CD4-positive, alpha-beta T cell (primary cell): ENCODE measurements at regions not wholly inside any gene's neighbourhood (a gene's known extent, or its start where the extent isn't known, plus 50 kb on each side); places are given as distances from the start of the nearest gene placed in this dataset.

Experiments used
- ATAC-seq: fragments of 200-7000 bp; cut with Tn5 transposase; one replicate; pipeline ENCODE4 v1.10.0; 2022; ENCODE audit warnings: mild to moderate bottlenecking; ENCODE audit not compliant: poor library complexity
- CTCF ChIA-PET: fragments of 350-600 bp; sonication (Branson Sonifier 250); formaldehyde crosslinking; loops from one replicate; lab custom pipeline; 2021; ENCODE audit warnings: antibody characterized with exemption, inconsistent platforms; lab: Charles Lee
- POLR2A ChIA-PET: fragments of 350-600 bp; sonication (Branson Sonifier 250); formaldehyde crosslinking; loops from one replicate; lab custom pipeline; 2021; ENCODE audit warnings: antibody characterized with exemption, inconsistent platforms; lab: Charles Lee
- DNase-seq, 14 experiments: peaks; one replicate each; pipeline ENCODE4 v3.0.0-alpha.2; 2013 to 2020; ENCODE audit warnings: mixed read lengths in 2 of 14
- H3K27ac ChIP-seq, 2 donors: one replicate each; pipeline versions ENCODE4 v1.5.1 to v1.7.0; 2013; ENCODE audit warnings: low read length in 2 of 2, low read depth in 1 of 2, mild to moderate bottlenecking in 1 of 2
- H3K27me3 ChIP-seq, 2 experiments: 1 replicate in 1 of 2; 2 replicates in 1 of 2; pipeline versions ENCODE4 v1.6.1 to v1.7.0; 2013; ENCODE audit warnings: low read length in 2 of 2, control low read depth in 1 of 2, mild to moderate bottlenecking in 1 of 2, moderate library complexity in 1 of 2; ENCODE audit not compliant: insufficient read depth in 2 of 2, control insufficient read depth in 1 of 2
- H3K36me3 ChIP-seq: one replicate; pipeline ENCODE4 v1.6.1; 2013; ENCODE audit warnings: low read length, control low read depth; ENCODE audit not compliant: insufficient read depth
- H3K4me1 ChIP-seq: one replicate; pipeline ENCODE4 v1.6.1; 2013; ENCODE audit warnings: low read length, control low read depth; ENCODE audit not compliant: insufficient read depth
- H3K4me3 ChIP-seq: one replicate; pipeline ENCODE4 v1.5.1; 2013; ENCODE audit warnings: mild to moderate bottlenecking, low read length, moderate library complexity
- H3K9me3 ChIP-seq, 2 experiments: 1 replicate in 1 of 2; 2 replicates in 1 of 2; pipeline versions ENCODE4 v1.6.1 to v1.7.0; 2013; ENCODE audit warnings: low read length in 2 of 2, mild to moderate bottlenecking in 2 of 2, control low read depth in 1 of 2, moderate library complexity in 1 of 2; ENCODE audit not compliant: control insufficient read depth in 1 of 2, insufficient read depth in 1 of 2
- H3K27ac Mint-ChIP-seq: one replicate; pipeline ENCODE4 v1.8.0; 2020; ENCODE audit warnings: mixed read lengths
- H3K27me3 Mint-ChIP-seq: one replicate; pipeline ENCODE4 v1.8.0; 2021; ENCODE audit warnings: mixed read lengths
- H3K36me3 Mint-ChIP-seq: one replicate; pipeline ENCODE4 v1.8.0; 2021; ENCODE audit warnings: low read depth, mixed read lengths
- H3K4me1 Mint-ChIP-seq: one replicate; pipeline ENCODE4 v1.8.0; 2021; ENCODE audit warnings: low read depth, mixed read lengths
- H3K4me3 Mint-ChIP-seq: one replicate; pipeline ENCODE4 v1.8.0; 2020; ENCODE audit warnings: mild to moderate bottlenecking, mixed read lengths
- H3K9me3 Mint-ChIP-seq: one replicate; pipeline ENCODE4 v1.8.0; 2020; ENCODE audit warnings: mixed read lengths
- CTCF ChIP-seq: fragments of 200-600 bp; IDR thresholded peaks from one replicate; pipeline ENCODE4 v1.8.0; 2022; ENCODE audit warnings: antibody characterized with exemption, mild to moderate bottlenecking
- intact Hi-C, 2 experiments: fragments of 100-400 bp; cut with DNase I in 1 of 2; cut with micrococcal nuclease in 1 of 2; formaldehyde crosslinking; loops; one replicate each; pipeline versions ENCODE4 v1.15.1 to v1.9.0; 2023 to 2025; cut with DNase I, micrococcal nuclease

- Histone ChIP-seq H3K4me3 (no peak overlapping the region), H3K9me3 (no peaks in the 10 kb centered on the region), H3K27ac (no peak overlapping the region), H3K4me1 (no peaks in the 10 kb centered on the region), H3K27me3 (no peaks in the 10 kb centered on the region), H3K36me3 (no peaks in the 10 kb centered on the region)
- no peaks in the 10 kb centered on the region for H3K27me3 Mint-ChIP-seq
- ChIA-PET CTCF (no interaction called here), POLR2A (no interaction called here)
- DNase-seq = no peak
- peaks cover 12% of the 10 kb centered on the region for H3K9me3 Mint-ChIP-seq
- H3K4me3 Mint-ChIP-seq = no peak overlapping the region
- no peak for TF ChIP-seq CTCF
- intact Hi-C loops = no loop called here
- H3K36me3 Mint-ChIP-seq = no peaks in the 10 kb centered on the region
- no peaks in the 10 kb centered on the region for H3K4me1 Mint-ChIP-seq
- ATAC-seq = no peak
- no peak overlapping the region for H3K27ac Mint-ChIP-seq
Measured at GRCh38 chr4:43853565-43854264, 594.9 kb downstream of the KCTD8 start.

- CTCF ChIA-PET = no interaction called here
- intact Hi-C loops = no loop called here
- no peaks in the 10 kb centered on the region for H3K4me1 ChIP-seq
- H3K4me3 Mint-ChIP-seq = no peak overlapping the region
- H3K9me3 ChIP-seq = no peaks in the 10 kb centered on the region
- H3K36me3 Mint-ChIP-seq = no peaks in the 10 kb centered on the region
- DNase-seq = no peak
- no peaks in the 10 kb centered on the region for H3K4me1 Mint-ChIP-seq
- TF ChIP-seq CTCF = no peak
- no peaks in the 10 kb centered on the region for H3K27me3 Mint-ChIP-seq
- no peak overlapping the region for H3K27ac ChIP-seq
- POLR2A ChIA-PET = no interaction called here
- no peaks in the 10 kb centered on the region for H3K36me3 ChIP-seq
- H3K27me3 ChIP-seq = no peaks in the 10 kb centered on the region
- no peak overlapping the region for H3K4me3 ChIP-seq
- H3K9me3 Mint-ChIP-seq = peaks cover 12% of the 10 kb centered on the region
- no peak for ATAC-seq
- no peak overlapping the region for H3K27ac Mint-ChIP-seq
Measured at GRCh38 chr4:43855283-43855682, 593.3 kb downstream of the KCTD8 start.

GRCh38 chr4:43864616-43865146 lies 583.9 kb downstream of the KCTD8 start:
- no peak for TF ChIP-seq CTCF
- H3K4me1 Mint-ChIP-seq = no peaks in the 10 kb centered on the region
- H3K9me3 Mint-ChIP-seq = peaks cover 5% of the 10 kb centered on the region
- ATAC-seq (no peak), DNase-seq (no peak)
- intact Hi-C loops = no loop called here
- ChIA-PET POLR2A (no interaction called here), CTCF (no interaction called here)
- no peaks in the 10 kb centered on the region for H3K36me3 Mint-ChIP-seq
- no peak overlapping the region for H3K4me3 Mint-ChIP-seq
- H3K4me3 ChIP-seq = no peak overlapping the region
- no peaks in the 10 kb centered on the region for H3K27me3 Mint-ChIP-seq
- H3K36me3 ChIP-seq = no peaks in the 10 kb centered on the region
- no peaks in the 10 kb centered on the region for H3K27me3 ChIP-seq
- no peak overlapping the region for H3K27ac Mint-ChIP-seq
- no peak overlapping the region for H3K27ac ChIP-seq
- no peaks in the 10 kb centered on the region for H3K9me3 ChIP-seq
- H3K4me1 ChIP-seq = no peaks in the 10 kb centered on the region
